DND-41 (cell line): ENCODE measurements at regions not wholly inside any gene's neighbourhood (a gene's known extent, or its start where the extent isn't known, plus 50 kb on each side); places are given as distances from the start of the nearest gene placed in this dataset.

ENCODE experiments used
- ATAC-seq: fragments of 200-7000 bp; cut with Tn5 transposase; 3 replicates; pipeline ENCODE4 v1.9.1; 2021; ENCODE audit warnings: low read depth; ENCODE audit not compliant: insufficient read depth
- DNase-seq: peaks from one replicate; pipeline ENCODE4 v3.0.0-alpha.2; 2020
- H2AFZ ChIP-seq: 2 replicates; pipeline ENCODE4 v1.6.0; 2012; ENCODE audit warnings: low read depth, low read length
- H3K27ac ChIP-seq: 2 replicates; pipeline ENCODE4 v1.5.1; 2012; ENCODE audit warnings: low read length, inconsistent platforms
- H3K27me3 ChIP-seq: fragments of 200-600 bp; sonication (generic); 2 replicates; pipeline ENCODE4 v1.6.0; 2012; ENCODE audit warnings: low read length, mild to moderate bottlenecking, inconsistent platforms; ENCODE audit not compliant: insufficient read depth, poor library complexity
- H3K36me3 ChIP-seq: 2 replicates; pipeline ENCODE4 v1.5.1; 2012; ENCODE audit warnings: low read length, inconsistent platforms; ENCODE audit not compliant: insufficient read depth
- H3K4me1 ChIP-seq: 2 replicates; pipeline ENCODE4 v1.5.1; 2012; ENCODE audit warnings: mild to moderate bottlenecking, low read length; ENCODE audit not compliant: insufficient read depth
- H3K4me2 ChIP-seq: 2 replicates; pipeline ENCODE4 v1.6.0; 2012; ENCODE audit warnings: mild to moderate bottlenecking, moderate library complexity, low read length, inconsistent platforms; ENCODE audit not compliant: insufficient read depth
- H3K4me3 ChIP-seq, 2 experiments: fragments of 200-600 bp in 1 of 2; shearing (Covaris generic) in 1 of 2; 2 replicates each; pipeline ENCODE4 v1.5.1; 2012 to 2016; ENCODE audit warnings: inconsistent platforms in 2 of 2, low read length in 2 of 2, mild to moderate bottlenecking in 2 of 2, low read depth in 1 of 2, moderate library complexity in 1 of 2
- H3K79me2 ChIP-seq: 2 replicates; pipeline ENCODE4 v1.6.0; 2012; ENCODE audit warnings: low read length, inconsistent platforms; ENCODE audit not compliant: insufficient read depth
- H3K9ac ChIP-seq: 2 replicates; pipeline ENCODE4 v1.6.0; 2012; ENCODE audit warnings: low read depth, mild to moderate bottlenecking, inconsistent platforms, low read length, moderate library complexity
- H3K9me3 ChIP-seq: 2 replicates; pipeline ENCODE4 v1.5.1; 2012; ENCODE audit warnings: low read length, moderate library complexity, mild to moderate bottlenecking, inconsistent platforms; ENCODE audit not compliant: insufficient read depth, severe bottlenecking
- H4K20me1 ChIP-seq: 2 replicates; pipeline ENCODE4 v1.6.0; 2012; ENCODE audit warnings: low read length; ENCODE audit not compliant: insufficient read depth
- CTCF ChIP-seq: IDR thresholded peaks from 2 replicates; pipeline ENCODE4 v1.5.1; 2012; ENCODE audit warnings: borderline replicate concordance, low read length, moderate library complexity, mild to moderate bottlenecking; ENCODE audit not compliant: poor library complexity, severe bottlenecking; ENCODE audit errors: extremely low read depth
- EZH2 ChIP-seq: IDR thresholded peaks from 3 replicates; pipeline ENCODE4 v1.6.1; 2012; ENCODE audit warnings: borderline replicate concordance, low read depth, mild to moderate bottlenecking, moderate library complexity, low read length, inconsistent platforms; ENCODE audit not compliant: severe bottlenecking

- TF ChIP-seq CTCF (no peak), EZH2 (no peak)
- no peak for DNase-seq
These were observed 318.4 kb upstream of the ZNF608 start for GRCh38 chr5:125064621-125065438.

GRCh38 chr5:125065741-125066140 is 319.3 kb upstream of the ZNF608 start:
- H2AFZ ChIP-seq, result 0 out of 2 replicates have a peak overlapping the region, but pooled peaks have one; percentile 0
- peak; percentile 83 for ATAC-seq
- H3K4me2 ChIP-seq, result no peak overlapping the region
- peaks cover 16% of the 10 kb centered on the region for H3K4me1 ChIP-seq
- no peak overlapping the region for H3K4me3 ChIP-seq
- H4K20me1 ChIP-seq, result no peaks in the 10 kb centered on the region
- H3K9ac ChIP-seq, result no peak overlapping the region
- TF ChIP-seq EZH2, result no peak
- TF ChIP-seq CTCF, result no peak
- H3K9me3 ChIP-seq, result peaks cover 3% of the 10 kb centered on the region
- H3K36me3 ChIP-seq, result no peaks in the 10 kb centered on the region
- H3K27ac ChIP-seq, result no peak overlapping the region
- no peaks in the 10 kb centered on the region for H3K27me3 ChIP-seq
- no peaks in the 10 kb centered on the region for H3K79me2 ChIP-seq
- no peak for DNase-seq

More at GRCh38 chr5:125064621-125065438, 318.4 kb upstream of the ZNF608 start:
- no peaks in the 10 kb centered on the region for H3K79me2 ChIP-seq
- peaks cover 16% of the 10 kb centered on the region for H3K4me1 ChIP-seq
- no peaks in the 10 kb centered on the region for H3K27me3 ChIP-seq
- H3K36me3 ChIP-seq, result no peaks in the 10 kb centered on the region
- no peak for ATAC-seq
- no peaks in the 10 kb centered on the region for H4K20me1 ChIP-seq
- H2AFZ ChIP-seq, result no peak overlapping the region; the same call in 1 of the 2 replicates
- no peak overlapping the region for H3K4me3 ChIP-seq
- H3K27ac ChIP-seq, result no peak overlapping the region
- no peak overlapping the region for H3K9ac ChIP-seq
- peaks cover under 1% of the 10 kb centered on the region for H3K9me3 ChIP-seq
- no peak overlapping the region for H3K4me2 ChIP-seq

- Histone ChIP-seq H3K27ac (no peak overlapping the region), H3K4me1 (peaks cover 6% of the 10 kb centered on the region), H4K20me1 (no peaks in the 10 kb centered on the region), H3K27me3 (no peaks in the 10 kb centered on the region), H3K36me3 (no peaks in the 10 kb centered on the region), H3K79me2 (no peaks in the 10 kb centered on the region), H3K4me3 (no peak overlapping the region), H3K9ac (no peak overlapping the region), H3K9me3 (peaks cover 21% of the 10 kb centered on the region), H2AFZ (no peak overlapping the region), H3K4me2 (no peak overlapping the region)
- DNase-seq (no peak), ATAC-seq (no peak)
- no peak for TF ChIP-seq CTCF
- TF ChIP-seq EZH2, result no peak
These were observed 324.5 kb upstream of the ZNF608 start for GRCh38 chr5:125070961-125071360.
